ENCODE measurements at regions not wholly inside any gene's neighbourhood (a gene's known extent, or its start where the extent isn't known, plus 50 kb on each side); places are given as distances from the start of the nearest gene placed in this dataset.

GRCh38 chr20:40634891-40635290 lies 54.1 kb downstream of the MAFB start:
- no peak overlapping the region for H3K4me3 ChIP-seq (ENCODE audit: insufficient read depth, low read length)
- no peaks in the 10 kb centered on the region for H3K79me2 ChIP-seq (ENCODE audit: insufficient read depth, low read length)
- DNase-seq (ENCODE audit: insufficient read length, low spot score, missing footprints): no peak
- no peaks in the 10 kb centered on the region for H4K20me1 ChIP-seq (ENCODE audit: insufficient read depth, low read length)
- H3K4me2 ChIP-seq (ENCODE audit: insufficient read depth, low read length): no peak overlapping the region
- no peak overlapping the region for H2AFZ ChIP-seq (ENCODE audit: low read length)
- no peaks in the 10 kb centered on the region for H3K4me1 ChIP-seq (ENCODE audit: insufficient read depth, low read length)
- no peaks in the 10 kb centered on the region for H3K36me3 ChIP-seq (ENCODE audit: insufficient read depth, low read length)
- no peak for TF ChIP-seq CTCF (IDR thresholded peaks at IDR 0.05; ENCODE audit: extremely low read depth, low read depth, low read length)
- H3K9me3 ChIP-seq (ENCODE audit: low read depth, low read length): no peaks in the 10 kb centered on the region
- H3K27me3 ChIP-seq (ENCODE audit: insufficient read depth, low read length): no peaks in the 10 kb centered on the region
- H3K27ac ChIP-seq (ENCODE audit: low read depth, low read length): no peak overlapping the region

GRCh38 chr20:40633123-40633850 lies 55.7 kb downstream of the MAFB start:
- H3K4me1 ChIP-seq (ENCODE audit: insufficient read depth, low read length): no peaks in the 10 kb centered on the region
- H3K4me2 ChIP-seq (ENCODE audit: insufficient read depth, low read length): no peak overlapping the region
- no peaks in the 10 kb centered on the region for H3K27me3 ChIP-seq (ENCODE audit: insufficient read depth, low read length)
- no peak overlapping the region for H2AFZ ChIP-seq (ENCODE audit: low read length)
- no peaks in the 10 kb centered on the region for H3K9me3 ChIP-seq (ENCODE audit: low read depth, low read length)
- no peak for TF ChIP-seq CTCF (IDR thresholded peaks at IDR 0.05; ENCODE audit: extremely low read depth, low read depth, low read length)
- H3K79me2 ChIP-seq (ENCODE audit: insufficient read depth, low read length): no peaks in the 10 kb centered on the region
- no peak for DNase-seq (ENCODE audit: insufficient read length, low spot score, missing footprints)
- H4K20me1 ChIP-seq (ENCODE audit: insufficient read depth, low read length): no peaks in the 10 kb centered on the region
- no peak overlapping the region for H3K4me3 ChIP-seq (ENCODE audit: insufficient read depth, low read length)
- no peak overlapping the region for H3K27ac ChIP-seq (ENCODE audit: low read depth, low read length)
- H3K36me3 ChIP-seq (ENCODE audit: insufficient read depth, low read length): no peaks in the 10 kb centered on the region

DNA sequence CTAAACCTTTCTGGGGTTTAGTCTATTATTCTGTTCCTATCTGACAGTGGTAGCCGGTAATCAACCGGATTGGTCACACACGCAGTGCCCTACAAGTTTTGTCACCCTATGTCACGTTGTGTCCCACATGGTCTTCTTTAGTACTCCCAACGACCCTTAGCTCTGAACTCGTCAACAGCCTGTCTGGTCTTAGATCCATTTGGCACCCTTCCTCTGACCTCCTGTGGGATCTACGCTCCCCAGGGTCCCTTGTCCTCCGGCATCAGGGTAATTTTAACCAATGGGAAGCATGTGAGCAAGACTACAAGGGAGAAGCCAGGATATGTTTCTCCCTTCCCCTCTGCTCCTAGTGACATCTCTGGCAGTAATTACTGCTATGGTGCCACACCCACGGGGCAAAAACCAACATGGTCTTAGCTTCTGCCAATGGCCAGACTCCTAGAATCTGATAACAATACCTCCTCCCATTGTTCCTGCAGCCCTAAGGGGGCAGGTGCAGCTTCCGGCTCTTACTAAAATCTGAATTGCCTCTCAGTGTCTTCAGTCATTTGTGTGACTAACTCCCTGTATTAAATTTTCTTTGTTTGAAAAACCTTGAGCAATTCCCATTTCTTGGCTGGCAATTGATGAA lies 56.6 kb downstream of the MAFB start:
- Histone ChIP-seq H2AFZ (ENCODE audit: low read length) (no peak overlapping the region), H3K9me3 (ENCODE audit: low read depth, low read length) (no peaks in the 10 kb centered on the region), H3K27ac (ENCODE audit: low read depth, low read length) (no peak overlapping the region), H3K36me3 (ENCODE audit: insufficient read depth, low read length) (no peaks in the 10 kb centered on the region), H3K4me2 (ENCODE audit: insufficient read depth, low read length) (no peak overlapping the region), H4K20me1 (ENCODE audit: insufficient read depth, low read length) (no peaks in the 10 kb centered on the region), H3K79me2 (ENCODE audit: insufficient read depth, low read length) (no peaks in the 10 kb centered on the region), H3K4me1 (ENCODE audit: insufficient read depth, low read length) (no peaks in the 10 kb centered on the region), H3K4me3 (ENCODE audit: insufficient read depth, low read length) (no peak overlapping the region), H3K27me3 (ENCODE audit: insufficient read depth, low read length) (no peaks in the 10 kb centered on the region)
- no peak for DNase-seq (ENCODE audit: insufficient read length, low spot score, missing footprints)
- no peak for TF ChIP-seq CTCF (IDR thresholded peaks at IDR 0.05; ENCODE audit: extremely low read depth, low read depth, low read length)

DNA sequence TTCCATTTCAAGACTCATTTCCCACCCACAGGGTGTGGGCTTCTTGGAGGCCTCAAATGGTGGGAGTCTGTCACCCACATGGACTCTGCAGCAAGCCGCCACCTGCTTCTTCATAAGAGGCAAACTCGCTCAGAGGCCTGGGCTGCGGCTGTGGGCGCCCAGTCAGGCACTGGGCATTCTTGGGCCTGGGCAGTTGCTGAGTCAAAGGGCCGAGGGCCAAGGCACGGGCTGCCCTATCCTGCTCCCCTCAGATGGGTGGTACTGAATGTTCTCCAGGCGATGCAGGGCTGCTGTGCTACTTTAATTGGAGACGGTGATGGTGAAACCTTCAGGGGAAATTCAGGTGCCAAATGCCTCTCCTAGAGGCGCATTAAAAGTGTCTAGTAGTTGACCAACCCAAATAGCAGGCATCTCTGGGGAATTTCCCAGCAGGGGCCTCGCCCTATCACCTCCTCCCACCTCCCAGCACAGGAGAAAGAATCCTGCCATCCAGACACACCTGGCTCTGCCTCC lies 57.9 kb downstream of the MAFB start:
- H3K27ac ChIP-seq (ENCODE audit: low read depth, low read length): no peak overlapping the region
- H3K79me2 ChIP-seq (ENCODE audit: insufficient read depth, low read length): no peaks in the 10 kb centered on the region
- TF ChIP-seq CTCF (IDR thresholded peaks at IDR 0.05; ENCODE audit: extremely low read depth, low read depth, low read length): no peak
- no peaks in the 10 kb centered on the region for H3K36me3 ChIP-seq (ENCODE audit: insufficient read depth, low read length)
- no peaks in the 10 kb centered on the region for H4K20me1 ChIP-seq (ENCODE audit: insufficient read depth, low read length)
- no peak overlapping the region for H3K4me3 ChIP-seq (ENCODE audit: insufficient read depth, low read length)
- DNase-seq (ENCODE audit: insufficient read length, low spot score, missing footprints): no peak
- H3K4me1 ChIP-seq (ENCODE audit: insufficient read depth, low read length): no peaks in the 10 kb centered on the region
- H3K4me2 ChIP-seq (ENCODE audit: insufficient read depth, low read length): no peak overlapping the region
- no peak overlapping the region for H2AFZ ChIP-seq (ENCODE audit: low read length)
- H3K27me3 ChIP-seq (ENCODE audit: insufficient read depth, low read length): no peaks in the 10 kb centered on the region
- H3K9me3 ChIP-seq (ENCODE audit: low read depth, low read length): no peaks in the 10 kb centered on the region
